NCI-H226 (cell line): ENCODE measurements at regions not wholly inside any gene's neighbourhood (a gene's known extent, or its start where the extent isn't known, plus 50 kb on each side); places are given as distances from the start of the nearest gene placed in this dataset.
A peak's percentile ranks its signal among the peaks of the same experiment; 100 is the strongest.

ENCODE experiments used
- DNase-seq: peaks from one replicate; pipeline ENCODE4 v3.0.0-alpha.2; 2015

DNA sequence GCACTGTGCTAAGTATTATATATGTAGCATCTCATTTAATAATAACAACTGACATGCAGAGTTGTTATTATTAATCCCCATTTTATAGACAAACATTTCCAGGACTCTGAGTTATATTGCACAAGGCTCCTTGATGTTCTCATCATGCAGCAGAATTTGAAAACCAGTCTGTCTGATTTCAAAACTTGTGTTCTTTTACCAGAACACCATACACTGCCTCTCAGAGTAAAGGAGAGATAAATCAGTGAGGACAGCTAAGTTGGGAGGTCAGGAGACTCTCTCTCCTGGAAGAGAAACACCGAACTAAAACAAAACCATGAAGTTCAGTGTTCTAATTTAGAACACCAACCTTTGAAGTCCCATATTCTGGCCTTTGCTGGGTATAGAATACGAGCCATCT is 92.7 kb upstream of the TNC start:
- no peak for DNase-seq

DNA sequence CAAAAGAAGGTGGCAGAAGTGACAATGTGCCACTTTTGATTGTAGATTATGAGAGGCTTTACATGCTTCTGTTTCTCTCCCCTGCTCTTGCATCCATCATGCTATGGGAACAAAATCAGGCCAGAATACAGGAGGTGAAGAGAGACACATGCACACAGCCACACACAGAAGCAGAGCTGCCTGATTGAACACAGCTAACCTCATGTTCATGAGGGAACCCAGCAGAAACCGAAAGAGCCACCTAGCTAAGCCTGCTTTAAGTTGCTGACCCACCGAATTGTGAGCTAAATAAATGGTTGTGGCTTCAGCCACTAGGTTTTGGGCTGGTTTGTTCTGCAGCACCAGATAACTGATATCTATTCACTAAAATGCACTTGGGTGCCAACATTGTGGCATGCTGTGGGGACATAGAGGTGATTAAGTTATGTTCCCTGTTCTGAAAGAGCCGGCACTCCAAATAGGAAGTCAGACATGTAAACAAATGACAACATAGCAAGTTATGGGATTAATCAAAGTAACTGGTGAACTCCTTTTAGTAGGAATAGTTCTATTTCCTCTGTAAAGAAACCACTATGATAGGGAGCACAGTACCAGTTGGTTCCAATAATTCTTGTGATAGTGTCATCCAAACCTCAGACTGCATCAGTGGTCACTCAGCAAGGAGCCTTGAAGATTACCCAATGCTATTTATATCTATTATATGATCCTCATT is 93.6 kb upstream of the TNC start:
- DNase-seq: peak; percentile 18

DNA sequence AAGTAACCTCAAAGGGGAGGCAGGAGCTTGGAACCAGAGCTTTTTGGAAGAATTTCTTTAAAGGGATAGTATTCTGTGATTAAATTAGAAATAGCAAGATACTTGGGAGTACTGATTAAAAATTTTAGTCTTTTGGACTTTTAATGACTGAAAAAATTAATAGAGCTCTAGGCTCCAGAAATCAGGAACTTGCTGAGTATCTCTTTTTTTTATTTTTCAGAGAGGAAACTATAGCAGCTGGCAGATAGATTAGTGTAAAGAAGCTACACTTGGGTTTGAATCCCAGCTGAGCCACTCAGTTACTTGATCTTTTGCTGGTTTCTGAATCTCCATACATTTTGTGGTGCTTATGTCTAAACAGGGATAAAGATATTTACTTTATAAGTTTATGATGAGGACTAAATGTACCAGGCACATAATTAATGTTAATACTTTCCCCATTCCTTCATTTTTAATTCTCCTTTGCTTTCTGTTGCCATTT is 94.2 kb upstream of the TNC start:
- no peak for DNase-seq

DNA sequence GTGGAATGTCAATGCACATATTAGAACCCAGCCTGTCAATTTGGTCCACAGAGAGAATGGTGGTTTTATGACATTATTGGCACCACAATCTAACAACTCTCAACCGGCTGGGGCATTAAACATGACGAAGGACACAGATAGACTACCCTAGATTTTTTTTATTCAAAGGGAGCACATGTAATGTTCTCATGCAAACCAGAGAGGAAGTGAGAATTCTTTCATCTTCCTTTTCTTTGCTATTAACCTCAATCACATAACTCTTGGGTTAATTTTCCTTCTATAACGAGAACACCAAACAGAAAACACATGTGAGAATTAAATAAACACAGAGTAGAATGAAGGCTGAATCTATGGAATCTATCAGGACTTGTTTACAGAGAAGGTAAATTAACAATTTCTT is 94.9 kb upstream of the TNC start:
- no peak for DNase-seq

DNA sequence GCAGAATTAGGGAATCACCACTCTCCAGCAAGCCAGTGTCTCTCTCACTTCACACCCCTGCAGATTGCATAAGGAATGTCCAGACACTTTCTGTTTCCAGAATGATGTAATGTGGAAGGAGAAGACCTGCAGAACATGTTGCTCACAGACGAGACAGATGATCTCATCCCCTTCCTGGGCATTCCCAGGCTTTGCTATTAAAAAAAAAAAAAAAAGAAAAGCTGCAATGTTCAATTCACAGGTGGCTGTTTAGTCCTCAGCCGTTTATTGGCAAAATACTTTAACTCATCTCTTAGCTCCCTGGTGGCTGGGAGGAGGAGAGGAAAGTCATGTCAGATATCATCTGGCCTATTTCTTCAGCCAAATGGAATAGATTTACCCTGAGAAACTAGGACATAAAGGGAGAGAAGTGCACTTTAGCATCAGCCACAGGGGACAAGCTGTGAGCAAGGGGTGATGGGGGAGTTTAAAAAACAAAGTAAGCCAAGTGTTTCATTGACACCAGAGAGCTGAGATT is 95.9 kb upstream of the TNC start:
- DNase-seq: peak; percentile 91

DNA sequence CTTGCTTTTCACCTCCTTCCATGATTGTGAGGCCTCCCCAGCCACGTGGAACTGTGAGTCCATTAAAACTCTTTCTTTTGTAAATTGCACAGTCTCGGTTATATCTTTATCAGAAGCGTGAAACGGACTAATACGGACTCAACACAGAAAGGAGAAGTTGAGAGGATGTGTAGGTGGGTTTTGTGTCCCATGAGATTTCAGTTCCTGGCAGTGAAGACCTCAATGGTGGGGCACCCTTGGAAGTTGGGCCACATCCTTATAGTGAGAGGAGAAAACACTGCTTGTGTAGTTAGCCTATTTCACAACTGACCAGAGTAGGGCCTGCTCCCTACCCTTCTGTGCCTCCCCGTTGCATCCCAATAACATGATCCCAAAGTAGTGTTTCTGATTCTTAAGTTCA is 98.9 kb upstream of the TNC start:
- no peak for DNase-seq

DNA sequence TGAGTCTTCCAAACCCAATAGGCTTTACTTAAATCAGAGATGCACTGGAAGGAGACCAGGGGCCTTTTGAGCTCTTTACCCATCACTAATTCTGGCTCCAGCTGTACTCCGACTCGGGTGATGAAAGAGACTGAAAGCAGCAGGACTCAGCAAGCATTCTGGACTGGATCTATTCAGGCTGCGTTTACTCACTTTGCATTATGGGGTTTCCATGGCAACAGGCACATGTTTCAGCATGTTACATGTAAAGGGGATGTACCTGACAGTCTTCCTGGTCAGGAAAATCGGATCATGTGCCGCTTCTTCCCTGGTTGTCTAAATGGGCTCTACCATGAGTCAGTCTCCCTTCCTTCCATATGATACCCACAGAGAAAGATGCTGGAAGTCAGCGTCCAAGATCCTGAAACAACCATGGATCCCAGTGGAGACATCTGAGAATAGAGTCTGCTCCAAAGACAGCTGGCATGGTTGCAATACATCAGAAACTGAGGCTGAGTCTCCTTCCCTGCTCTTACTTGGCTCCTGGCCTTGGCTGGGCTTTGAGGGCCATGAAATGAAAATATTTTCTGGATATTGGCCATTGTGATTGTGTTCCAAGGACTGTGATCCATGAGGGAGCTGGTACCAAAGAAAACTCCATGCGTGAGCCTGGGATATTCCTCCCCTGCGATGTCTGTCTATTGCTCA is 102.5 kb upstream of the TNC start:
- no peak for DNase-seq

DNA sequence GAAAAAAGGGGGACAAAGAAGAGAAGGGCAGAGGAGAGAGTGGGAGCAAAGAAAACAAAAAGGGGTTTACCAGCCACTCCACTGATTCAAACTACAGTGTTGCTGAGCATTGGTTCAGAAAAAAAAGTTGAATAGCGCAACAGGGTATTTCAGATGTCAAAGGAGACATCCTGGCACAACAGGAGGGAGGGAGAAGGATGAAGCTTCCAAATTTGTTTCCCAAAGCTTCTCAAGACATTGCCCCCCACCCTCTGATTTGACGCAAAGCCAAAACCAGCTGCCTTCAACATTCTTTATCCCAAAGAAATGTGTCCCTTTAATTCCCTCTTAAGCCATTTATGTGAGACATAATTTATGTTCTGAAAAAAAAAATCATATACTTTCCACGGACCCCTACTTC is 105.5 kb upstream of the TNC start:
- DNase-seq: no peak

DNA sequence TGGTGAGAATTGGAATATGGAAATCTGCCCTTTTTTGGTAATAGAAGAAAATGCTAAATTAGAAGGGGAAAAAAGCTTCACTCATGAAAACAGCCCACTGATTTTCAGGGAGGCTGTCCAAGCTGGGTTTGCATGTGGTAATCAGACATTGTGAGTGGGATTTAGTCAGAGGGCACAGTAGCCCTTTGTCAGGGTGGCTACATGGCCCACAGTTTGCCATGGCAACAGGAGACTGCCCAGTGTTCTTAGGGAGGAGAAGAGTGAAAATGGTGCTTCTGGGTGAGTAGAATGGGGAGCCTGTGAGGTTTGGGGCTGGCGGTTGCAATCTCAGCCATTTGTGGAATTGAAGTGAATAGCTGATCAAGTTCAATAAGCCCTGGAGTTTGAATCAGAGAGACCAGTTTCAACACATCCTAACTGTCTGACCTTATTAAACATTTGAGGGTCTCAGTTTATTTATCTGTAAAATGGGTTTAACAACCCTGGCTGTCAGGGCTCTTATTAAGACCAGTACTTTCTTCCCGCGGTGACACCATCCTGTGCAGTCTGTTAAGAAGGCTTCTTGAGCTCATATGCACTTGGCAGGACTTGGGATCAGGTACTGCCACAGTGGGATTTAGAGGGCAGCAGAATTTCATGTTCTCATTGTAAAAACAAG is 107.6 kb upstream of the TNC start:
- no peak for DNase-seq

DNA sequence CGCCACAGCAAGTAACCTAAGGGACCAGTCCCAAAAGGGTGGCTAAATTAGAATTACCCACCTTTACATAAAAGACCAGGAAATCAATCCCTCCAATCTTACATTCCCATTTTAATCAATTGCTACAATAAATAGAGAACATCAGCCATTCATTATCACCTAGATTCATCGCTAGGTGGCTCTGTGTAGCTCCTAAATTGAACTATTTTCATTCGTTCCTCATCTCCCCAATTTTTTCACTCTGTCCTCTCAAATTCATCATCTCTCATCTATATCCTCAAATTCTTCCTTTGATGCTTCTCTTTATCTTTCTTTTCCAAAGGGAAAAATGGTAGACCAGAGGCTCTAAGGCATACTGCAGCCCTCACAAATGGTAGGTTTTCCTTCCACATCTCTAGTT is 108.2 kb upstream of the TNC start:
- DNase-seq: no peak

DNA sequence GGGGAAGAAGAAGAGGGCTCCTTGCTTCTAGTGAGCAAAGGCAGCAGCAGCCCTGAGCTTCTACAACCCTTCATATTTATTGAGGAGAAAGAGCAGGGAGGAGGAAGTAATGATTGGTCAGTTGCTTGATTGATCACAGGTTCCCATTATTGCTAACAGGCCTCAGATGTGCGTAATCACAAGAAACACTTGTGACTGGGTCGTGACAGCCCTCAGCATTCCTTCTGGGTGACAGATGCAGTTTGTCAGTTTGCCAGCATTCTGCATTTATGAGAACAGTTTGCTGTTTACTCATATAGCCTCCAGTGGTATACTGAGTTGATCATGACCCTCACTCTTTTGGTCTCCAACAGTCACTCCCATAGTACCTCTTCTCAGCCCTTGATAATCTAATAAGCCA is 111.5 kb upstream of the TNC start:
- no peak for DNase-seq

DNA sequence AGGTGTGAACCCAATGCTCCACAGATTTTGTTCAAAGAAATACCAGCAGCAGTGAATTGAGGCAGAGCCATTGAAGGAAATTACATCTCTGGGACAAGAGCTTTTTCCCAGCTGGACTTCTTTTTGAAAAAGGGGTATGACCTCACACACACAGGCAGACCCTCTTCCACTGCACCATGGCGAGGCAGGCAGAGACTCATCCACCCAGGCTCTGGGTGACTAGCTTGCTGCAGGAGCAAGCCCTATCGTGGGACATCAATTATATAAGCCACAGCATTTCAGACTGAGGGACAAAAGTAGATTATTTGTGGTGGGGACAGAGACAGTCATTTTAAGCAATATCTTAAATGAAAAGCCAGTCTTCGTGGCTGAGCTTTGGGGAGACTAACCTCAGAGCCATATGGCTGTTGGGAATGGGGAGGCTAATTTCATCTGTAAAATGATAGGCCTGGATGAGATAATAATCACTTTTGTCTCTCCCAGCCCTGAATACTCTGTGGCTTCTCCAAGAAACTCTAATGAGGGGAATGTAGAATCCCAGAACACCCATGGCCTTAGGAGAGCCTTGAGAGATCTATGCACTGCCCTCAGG is 113.1 kb upstream of the TNC start:
- no peak for DNase-seq

DNA sequence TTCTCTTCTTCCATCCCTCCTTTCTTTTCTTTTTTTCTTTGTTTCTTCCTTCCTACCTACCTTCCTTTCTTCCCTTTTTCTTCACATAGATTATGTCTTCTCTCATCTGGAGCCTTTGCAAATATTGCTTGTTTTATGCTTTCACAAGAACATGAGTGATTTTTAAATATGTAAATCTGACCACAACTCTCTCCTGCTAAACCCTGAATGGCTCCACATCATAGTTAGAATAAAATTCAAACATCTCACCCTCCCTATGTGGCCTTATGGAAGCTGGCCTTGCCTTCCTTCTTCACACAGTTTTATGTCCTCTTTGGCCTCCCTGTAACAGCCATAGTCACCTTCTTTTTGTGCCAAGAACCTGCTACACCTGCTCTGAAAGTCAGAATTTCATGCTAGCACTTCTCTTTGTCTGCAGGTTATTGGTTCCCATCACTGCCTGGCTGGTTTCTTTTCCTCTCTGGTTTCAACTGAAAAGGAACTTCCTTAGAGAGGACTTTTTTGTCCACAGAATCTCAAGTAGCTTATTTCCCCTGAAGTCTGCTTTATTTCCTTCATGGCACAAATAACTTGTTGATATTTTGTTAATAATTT is 114.3 kb upstream of the TNC start:
- no peak for DNase-seq

DNA sequence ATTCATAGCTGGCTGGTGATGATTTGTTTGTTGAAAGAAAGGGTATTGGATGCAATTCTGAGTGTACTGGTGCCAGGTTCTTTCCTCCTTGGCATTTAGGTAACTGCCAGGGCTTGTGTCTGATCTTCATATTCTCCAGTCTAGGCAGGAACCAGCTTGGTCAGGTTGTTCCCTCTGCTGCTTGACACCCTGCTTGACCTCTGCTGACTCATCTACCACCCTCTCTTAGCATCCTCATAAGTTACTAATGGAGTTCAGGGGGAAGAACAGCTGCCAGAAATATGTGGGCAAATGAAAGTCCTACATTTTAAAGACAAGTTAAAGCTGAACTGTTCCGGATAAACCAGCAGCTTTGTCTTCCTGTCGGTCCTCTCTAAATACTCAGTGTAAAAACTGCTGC is 116.1 kb upstream of the TNC start:
- peak; percentile 75 for DNase-seq

DNA sequence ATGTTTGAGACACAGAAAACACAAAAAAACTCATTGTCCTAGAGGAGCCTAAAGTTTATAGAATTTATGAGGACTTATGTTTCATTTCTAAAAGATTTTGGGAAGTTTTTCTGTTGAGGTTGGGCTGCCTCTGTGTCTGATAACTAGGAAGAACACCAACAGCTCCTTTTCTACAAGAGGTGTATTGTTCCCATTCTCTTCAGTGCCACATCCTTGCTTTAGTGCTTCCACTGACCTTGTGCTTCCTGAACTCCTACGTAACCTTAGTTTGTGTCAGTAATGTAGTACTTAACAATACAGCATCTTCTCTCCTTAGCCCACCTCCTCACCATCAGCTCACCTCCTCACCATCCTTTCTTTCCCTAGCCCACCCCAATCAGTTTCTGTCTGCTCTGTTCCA is 117.3 kb upstream of the TNC start:
- DNase-seq: no peak

DNA sequence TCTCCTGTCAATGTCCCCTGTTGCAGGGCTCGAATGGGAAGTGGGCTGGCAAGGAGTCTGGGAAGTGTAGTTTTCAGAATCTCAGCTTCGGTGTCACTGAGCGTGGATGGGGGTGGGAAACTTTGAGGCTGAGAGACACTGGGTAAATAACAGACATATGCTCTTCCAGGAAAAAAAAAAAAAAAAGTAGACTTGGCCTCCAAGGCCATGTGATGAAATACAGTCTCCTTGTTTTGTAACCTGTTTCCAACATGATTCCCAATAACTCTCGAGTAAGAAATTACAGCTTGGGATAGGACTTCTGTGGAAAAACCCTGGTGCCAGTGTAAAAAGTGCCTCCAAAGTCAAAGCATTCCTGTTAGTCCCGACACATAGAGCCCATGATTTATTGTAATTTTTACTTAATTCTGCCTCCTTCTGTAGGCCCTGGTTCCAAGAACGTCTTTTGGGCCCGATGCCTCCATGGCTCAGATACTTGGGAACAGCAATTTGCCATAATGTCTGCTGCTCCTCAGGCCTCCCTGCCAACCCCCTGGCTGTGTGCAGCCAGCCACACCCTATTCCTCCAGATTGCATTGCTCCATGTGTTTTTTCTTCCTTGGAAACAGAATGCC is 119.5 kb upstream of the TNC start:
- no peak for DNase-seq

DNA sequence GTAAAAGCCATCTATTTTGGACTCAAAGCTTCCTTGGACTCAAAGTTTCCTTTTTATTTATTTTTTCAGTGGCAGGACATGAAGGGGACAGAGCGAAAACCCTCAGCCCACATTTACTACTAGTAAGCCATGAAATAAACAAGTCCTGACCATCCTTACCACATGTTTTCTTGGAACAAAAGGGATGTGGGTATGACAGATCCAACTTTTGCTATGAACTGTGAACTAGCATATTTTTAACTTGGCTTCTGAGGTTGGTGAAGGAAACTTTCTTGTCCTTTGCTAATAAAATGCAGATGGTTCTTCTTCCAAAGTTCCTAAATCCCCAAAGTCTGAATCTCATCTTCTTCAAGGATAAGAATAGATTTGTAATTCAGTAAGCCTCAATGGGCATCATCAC is 122.7 kb upstream of the TNC start:
- no peak for DNase-seq

DNA sequence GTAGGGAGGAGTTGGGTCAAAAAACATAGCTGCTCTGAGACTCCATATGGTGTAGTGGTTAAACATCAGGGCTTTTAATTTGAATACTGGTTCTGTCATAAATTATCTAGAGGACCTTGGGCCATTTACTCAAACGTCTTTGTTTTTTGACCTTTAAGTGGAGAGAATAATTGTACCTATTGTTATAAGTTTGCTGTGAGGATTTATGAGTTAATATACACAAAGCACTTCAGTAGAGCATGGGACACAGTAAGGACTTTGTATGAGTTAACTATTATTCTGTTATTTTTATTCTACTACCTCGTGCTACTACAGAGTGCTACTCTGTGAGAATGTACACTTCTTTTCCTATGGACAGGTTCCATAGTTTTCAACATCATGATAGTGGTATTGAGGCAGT is 123.7 kb upstream of the TNC start:
- DNase-seq: no peak

DNA sequence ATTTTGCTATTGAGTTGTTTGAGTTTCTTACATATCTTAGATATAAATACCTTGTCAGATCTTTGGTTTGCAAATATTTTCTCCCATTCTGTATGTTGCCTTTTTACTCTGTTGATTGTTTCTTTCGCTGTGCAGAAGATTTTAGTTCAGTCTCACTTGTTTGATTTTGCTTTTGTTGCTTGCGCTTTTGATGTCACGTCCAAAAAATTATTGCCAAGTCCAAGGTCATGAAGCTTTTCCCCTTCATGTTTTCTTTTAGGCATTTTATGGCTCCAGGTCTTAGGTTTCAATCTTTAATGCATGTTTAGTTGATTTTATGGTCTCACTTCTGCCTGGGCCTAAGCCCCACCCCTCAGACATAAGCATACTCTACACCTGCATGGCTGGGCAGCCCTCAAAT is 131.5 kb upstream of the TNC start:
- no peak for DNase-seq

DNA sequence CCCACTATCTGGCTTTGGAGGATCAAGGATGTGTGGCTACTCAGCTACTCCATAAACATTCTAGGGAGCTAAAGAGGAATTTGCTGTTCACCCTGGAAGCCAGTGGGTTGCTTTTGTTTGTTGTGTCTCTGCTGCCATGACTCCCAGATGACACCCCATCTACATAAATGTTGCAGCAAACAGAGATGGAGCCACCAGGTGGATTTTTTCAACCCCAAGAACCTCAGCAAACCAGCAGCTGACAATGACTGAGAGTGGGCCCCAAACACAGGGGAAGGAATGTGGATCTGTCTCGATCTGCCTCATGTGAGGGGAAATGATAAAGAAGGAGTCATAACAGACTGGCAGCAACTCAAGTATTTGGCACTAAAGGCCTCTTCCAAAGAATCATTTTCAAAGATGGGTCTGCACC is 132.7 kb upstream of the TNC start:
- peak; percentile 92 for DNase-seq

DNA sequence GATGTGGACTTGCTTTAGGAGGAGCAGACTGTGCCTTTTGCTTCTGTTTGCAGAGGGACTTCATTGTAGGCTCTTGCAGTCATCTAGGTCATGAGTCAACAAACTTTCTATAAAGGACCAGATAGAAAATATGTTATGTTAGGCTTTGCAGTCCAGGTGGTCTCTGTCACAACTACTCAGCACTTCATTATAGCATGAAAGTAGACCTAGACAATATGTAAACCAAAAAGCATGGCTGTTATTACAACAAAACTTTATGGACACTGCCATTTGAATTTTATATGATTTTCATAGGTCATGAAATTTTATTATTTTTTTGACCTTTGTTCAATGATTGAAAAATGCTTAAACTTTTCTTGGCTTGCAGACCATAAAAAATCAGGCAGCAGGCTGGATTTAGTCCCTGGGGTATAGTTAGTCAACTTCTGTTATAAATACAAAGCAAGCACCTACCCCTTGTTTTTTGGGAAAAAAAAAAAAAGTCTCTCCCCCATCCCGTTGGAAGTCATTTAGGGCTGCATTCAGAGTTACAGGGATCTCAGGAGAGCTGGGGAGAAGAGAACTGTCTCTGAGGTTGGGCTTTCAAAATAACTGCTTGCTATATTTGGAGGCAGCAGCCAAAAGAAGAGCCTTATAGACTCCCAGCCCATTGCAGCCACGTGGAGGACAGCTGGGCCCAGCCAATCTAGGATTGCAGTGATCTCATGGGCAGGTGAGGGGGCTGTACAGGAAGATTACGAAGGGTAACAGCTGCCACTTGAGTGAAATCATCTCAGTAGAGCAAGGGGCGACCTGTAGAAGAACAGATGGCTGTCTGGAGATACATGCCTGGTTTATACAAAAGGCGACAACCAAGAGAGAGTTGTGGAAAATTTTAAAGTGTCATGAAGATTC is 136.6 kb upstream of the TNC start:
- no peak for DNase-seq

DNA sequence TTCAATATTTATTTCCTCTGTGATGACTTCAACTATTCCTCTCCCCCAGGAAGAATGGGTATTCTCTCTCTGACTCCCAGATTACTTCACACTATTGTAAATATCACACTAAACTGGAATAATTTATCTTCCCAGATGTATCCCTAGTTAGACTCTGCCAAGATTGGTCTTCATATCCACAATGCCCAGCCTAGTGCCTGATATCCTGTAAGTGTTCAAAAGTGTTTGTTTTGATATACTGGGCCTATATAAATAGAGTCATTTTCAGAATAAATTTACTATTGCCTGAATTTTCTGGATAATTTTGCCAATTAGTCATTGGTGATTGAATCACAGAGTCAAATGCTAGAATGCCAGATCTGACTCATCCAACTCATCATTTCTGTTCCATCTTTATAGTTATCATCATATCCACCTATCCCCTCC is 143.7 kb upstream of the TNC start:
- peak; percentile 32 for DNase-seq
